SK-N-SH (cell line): ENCODE measurements at regions not wholly inside any gene's neighbourhood (a gene's known extent, or its start where the extent isn't known, plus 50 kb on each side); places are given as distances from the start of the nearest gene placed in this dataset.

Source experiments
- CTCF ChIP-seq: fragments of 200-600 bp; sonication (generic); IDR thresholded peaks from 2 replicates; pipeline ENCODE4 v1.6.1; 2017; ENCODE audit warnings: antibody characterized with exemption, mild to moderate bottlenecking, moderate library complexity
- EP300 ChIP-seq, 2 experiments: IDR thresholded peaks; 2 replicates each; pipeline versions ENCODE4 v1.4.0 to v1.6.1; 2012; ENCODE audit warnings: borderline replicate concordance in 1 of 2, low read depth in 1 of 2, low read length in 1 of 2
- FOSL2 ChIP-seq: IDR thresholded peaks from 2 replicates; pipeline ENCODE4 v1.4.0; 2012; ENCODE audit warnings: low read depth, mild to moderate bottlenecking, moderate library complexity, borderline replicate concordance
- GABPA ChIP-seq: IDR thresholded peaks from 2 replicates; pipeline ENCODE4 v1.4.0; 2012; ENCODE audit warnings: low read depth, mild to moderate bottlenecking
- MAX ChIP-seq: IDR thresholded peaks from 2 replicates; pipeline ENCODE4 v1.4.0; 2012; ENCODE audit warnings: low read depth
- MXI1 ChIP-seq: IDR thresholded peaks from 2 replicates; pipeline ENCODE4 v1.6.1; 2012; ENCODE audit warnings: mild to moderate bottlenecking, low read depth, low read length, improper control_type of control experiment
- POLR2AphosphoS5 ChIP-seq: IDR thresholded peaks from 2 replicates; pipeline ENCODE4 v1.6.1; 2012; ENCODE audit warnings: low read depth, low read length
- RAD21 ChIP-seq: IDR thresholded peaks from 2 replicates; pipeline ENCODE4 v1.6.1; 2012; ENCODE audit warnings: mild to moderate bottlenecking, low read length
- REST ChIP-seq: IDR thresholded peaks from 2 replicates; pipeline ENCODE4 v1.6.1; 2012; ENCODE audit warnings: mild to moderate bottlenecking, low read depth, low read length, moderate library complexity
- RFX5 ChIP-seq: IDR thresholded peaks from 2 replicates; pipeline ENCODE4 v1.6.1; 2012; ENCODE audit warnings: mild to moderate bottlenecking, improper control_type of control experiment, low read length
- SMC3 ChIP-seq: IDR thresholded peaks from 2 replicates; pipeline ENCODE4 v1.6.1; 2012; ENCODE audit warnings: low read depth, low read length, improper control_type of control experiment
- TEAD4 ChIP-seq: IDR thresholded peaks from 2 replicates; pipeline ENCODE4 v1.4.0; 2012; ENCODE audit warnings: mild to moderate bottlenecking, borderline replicate concordance; ENCODE audit not compliant: insufficient read depth
- USF1 ChIP-seq: IDR thresholded peaks from 2 replicates; pipeline ENCODE4 v1.4.0; 2012; ENCODE audit warnings: low read depth, borderline replicate concordance

- TF ChIP-seq FOSL2 (no peak), CTCF (no peak), EP300 (IDR thresholded peaks at IDR 0.05; ENCODE audit: borderline replicate concordance in 1 of 2, low read depth in 1 of 2, low read length in 1 of 2) (no peak), MAX (no peak), REST (no peak), TEAD4 (no peak), USF1 (no peak), MXI1 (no peak), RAD21 (no peak), POLR2AphosphoS5 (no peak), GABPA (no peak), RFX5 (no peak), SMC3 (no peak)
These were observed 309.7 kb upstream of the GADL1 start for GRCh38 chr3:31203960-31204795.
